IPS-20b (cell line): ENCODE measurements at regions not wholly inside any gene's neighbourhood (a gene's known extent, or its start where the extent isn't known, plus 50 kb on each side); places are given as distances from the start of the nearest gene placed in this dataset.
"Not testable (repeated sequence)": the region's sequence is repeated elsewhere in the genome, so short reads cannot be mapped to it uniquely, and the experiment has no call there.

ENCODE experiments used
- H3K27ac ChIP-seq: one replicate; pipeline ENCODE4 v1.5.1; 2013; ENCODE audit warnings: low read length
- H3K27me3 ChIP-seq: 2 replicates; pipeline ENCODE4 v1.6.1; 2013; ENCODE audit warnings: mild to moderate bottlenecking, low read length, inconsistent platforms; ENCODE audit not compliant: insufficient read depth
- H3K36me3 ChIP-seq: 2 replicates; pipeline ENCODE4 v1.6.1; 2013; ENCODE audit warnings: low read depth, mild to moderate bottlenecking, inconsistent platforms, low read length, moderate library complexity; ENCODE audit not compliant: insufficient read depth
- H3K4me1 ChIP-seq: 2 replicates; pipeline ENCODE4 v1.6.1; 2013; ENCODE audit warnings: mild to moderate bottlenecking, control low read depth, inconsistent platforms, low read length, moderate library complexity; ENCODE audit not compliant: insufficient read depth
- H3K4me3 ChIP-seq: 2 replicates; pipeline ENCODE4 v1.5.1; 2013; ENCODE audit warnings: mild to moderate bottlenecking, low read length, inconsistent platforms
- H3K9ac ChIP-seq: 2 replicates; pipeline ENCODE4 v1.6.1; 2013; ENCODE audit warnings: low read depth, mild to moderate bottlenecking, inconsistent platforms, low read length, moderate library complexity
- H3K9me3 ChIP-seq: 2 replicates; pipeline ENCODE4 v1.6.1; 2013; ENCODE audit warnings: mild to moderate bottlenecking, low read depth, low read length, inconsistent platforms; ENCODE audit not compliant: insufficient read depth

GRCh38 chr10:44731283-44731682 lies 179.9 kb upstream of the TMEM72 start:
- Histone ChIP-seq H3K4me3 (no peak overlapping the region), H3K9me3 (no peaks in the 10 kb centered on the region), H3K4me1 (no peaks in the 10 kb centered on the region), H3K36me3 (no peaks in the 10 kb centered on the region), H3K27me3 (no peaks in the 10 kb centered on the region), H3K27ac (no peak overlapping the region), H3K9ac (no peak overlapping the region)

GRCh38 chr10:44733501-44734488 lies 177.3 kb upstream of the TMEM72 start:
- Histone ChIP-seq H3K27me3 (no peaks in the 10 kb centered on the region), H3K9me3 (no peaks in the 10 kb centered on the region), H3K27ac (no peak overlapping the region), H3K4me3 (no peak overlapping the region), H3K9ac (no peak overlapping the region), H3K4me1 (no peaks in the 10 kb centered on the region), H3K36me3 (no peaks in the 10 kb centered on the region)

GRCh38 chr10:44742248-44742647 lies 168.9 kb upstream of the TMEM72 start:
- H3K27ac ChIP-seq, result no peak overlapping the region
- H3K27me3 ChIP-seq, result no peaks in the 10 kb centered on the region
- no peaks in the 10 kb centered on the region for H3K4me1 ChIP-seq
- no peak overlapping the region for H3K9ac ChIP-seq
- no peak overlapping the region for H3K4me3 ChIP-seq
- H3K36me3 ChIP-seq, result no peaks in the 10 kb centered on the region
- H3K9me3 ChIP-seq, result no peaks in the 10 kb centered on the region

GRCh38 chr10:44743535-44743934 lies 167.6 kb upstream of the TMEM72 start:
- no peaks in the 10 kb centered on the region for H3K36me3 ChIP-seq
- no peak overlapping the region for H3K9ac ChIP-seq
- H3K27me3 ChIP-seq, result no peaks in the 10 kb centered on the region
- H3K9me3 ChIP-seq, result no peaks in the 10 kb centered on the region
- H3K27ac ChIP-seq, result no peak overlapping the region
- no peaks in the 10 kb centered on the region for H3K4me1 ChIP-seq
- no peak overlapping the region for H3K4me3 ChIP-seq

GRCh38 chr10:44745920-44746319 lies 165.2 kb upstream of the TMEM72 start:
- no peak overlapping the region for H3K4me3 ChIP-seq
- H3K27me3 ChIP-seq, result no peaks in the 10 kb centered on the region
- H3K36me3 ChIP-seq, result no peaks in the 10 kb centered on the region
- H3K4me1 ChIP-seq, result no peaks in the 10 kb centered on the region
- no peak overlapping the region for H3K27ac ChIP-seq
- H3K9me3 ChIP-seq, result no peaks in the 10 kb centered on the region
- no peak overlapping the region for H3K9ac ChIP-seq

- Histone ChIP-seq H3K4me1 (no peaks in the 10 kb centered on the region), H3K4me3 (no peak overlapping the region), H3K9me3 (no peaks in the 10 kb centered on the region), H3K36me3 (no peaks in the 10 kb centered on the region), H3K27ac (no peak overlapping the region), H3K9ac (no peak overlapping the region), H3K27me3 (no peaks in the 10 kb centered on the region)
These were observed 163.5 kb upstream of the TMEM72 start for GRCh38 chr10:44747593-44748172.

GRCh38 chr10:44749151-44749550 lies 162.0 kb upstream of the TMEM72 start:
- H3K9ac ChIP-seq, result no peak overlapping the region
- H3K9me3 ChIP-seq, result no peaks in the 10 kb centered on the region
- H3K4me3 ChIP-seq, result no peak overlapping the region
- no peaks in the 10 kb centered on the region for H3K27me3 ChIP-seq
- H3K36me3 ChIP-seq, result no peaks in the 10 kb centered on the region
- no peaks in the 10 kb centered on the region for H3K4me1 ChIP-seq
- no peak overlapping the region for H3K27ac ChIP-seq

GRCh38 chr10:44752451-44753441 lies 158.4 kb upstream of the TMEM72 start:
- H3K9ac ChIP-seq, result no peak overlapping the region
- no peak overlapping the region for H3K4me3 ChIP-seq
- no peaks in the 10 kb centered on the region for H3K36me3 ChIP-seq
- H3K27me3 ChIP-seq, result no peaks in the 10 kb centered on the region
- H3K4me1 ChIP-seq, result no peaks in the 10 kb centered on the region
- H3K9me3 ChIP-seq, result no peaks in the 10 kb centered on the region
- no peak overlapping the region for H3K27ac ChIP-seq

GRCh38 chr10:44754355-44754754 lies 156.8 kb upstream of the TMEM72 start:
- H3K9ac ChIP-seq, H3K27me3 ChIP-seq, H3K4me3 ChIP-seq, H3K4me1 ChIP-seq, H3K27ac ChIP-seq, H3K36me3 ChIP-seq, H3K9me3 ChIP-seq: not testable (repeated sequence)

GRCh38 chr10:44755481-44755880 lies 155.7 kb upstream of the TMEM72 start:
- H3K36me3 ChIP-seq, result no peaks in the 10 kb centered on the region
- H3K4me3 ChIP-seq, result no peak overlapping the region
- no peak overlapping the region for H3K27ac ChIP-seq
- H3K4me1 ChIP-seq, result no peaks in the 10 kb centered on the region
- no peaks in the 10 kb centered on the region for H3K27me3 ChIP-seq
- H3K9ac ChIP-seq, result no peak overlapping the region
- H3K9me3 ChIP-seq, result no peaks in the 10 kb centered on the region

GRCh38 chr10:44756216-44756615 lies 154.9 kb upstream of the TMEM72 start:
- Histone ChIP-seq H3K27me3 (no peaks in the 10 kb centered on the region), H3K9me3 (no peaks in the 10 kb centered on the region), H3K36me3 (no peaks in the 10 kb centered on the region), H3K27ac (no peak overlapping the region), H3K4me3 (no peak overlapping the region), H3K9ac (no peak overlapping the region), H3K4me1 (no peaks in the 10 kb centered on the region)
